GM10266 (cell line): ENCODE measurements at regions not wholly inside any gene's neighbourhood (a gene's known extent, or its start where the extent isn't known, plus 50 kb on each side); places are given as distances from the start of the nearest gene placed in this dataset.
A peak's percentile ranks its signal among the peaks of the same experiment; 100 is the strongest.

Experiments used
- DNase-seq: peaks from one replicate; pipeline ENCODE4 v3.0.0; 2012; ENCODE audit errors: extremely low spot score
- CTCF ChIP-seq: IDR thresholded peaks from 2 replicates; pipeline ENCODE4 v1.5.1; 2012; ENCODE audit warnings: mild to moderate bottlenecking, low read depth; ENCODE audit not compliant: control insufficient read depth, insufficient read depth; ENCODE audit errors: missing control alignments

- no peak for DNase-seq
- TF ChIP-seq CTCF: no peak
Observed at GRCh38 chr3:72151465-72152238, 366.7 kb upstream of the PROK2 start.

- TF ChIP-seq CTCF: no peak
- DNase-seq: no peak
Observed at GRCh38 chr3:72150634-72151412, 365.9 kb upstream of the PROK2 start.

- no peak for TF ChIP-seq CTCF
- no peak for DNase-seq
Observed at GRCh38 chr3:72149645-72150300, 364.8 kb upstream of the PROK2 start.

- no peak for TF ChIP-seq CTCF
- no peak for DNase-seq
Observed at GRCh38 chr3:72147600-72147999, 362.7 kb upstream of the PROK2 start.

- no peak for DNase-seq
- TF ChIP-seq CTCF: no peak
Observed at GRCh38 chr3:72145506-72146380, 360.8 kb upstream of the PROK2 start.

- TF ChIP-seq CTCF: no peak
- DNase-seq: peak; percentile 23
Observed at GRCh38 chr3:72144773-72145505, 360.0 kb upstream of the PROK2 start.
